Right lobe of liver (tissue), 4 donors: ENCODE measurements at regions not wholly inside any gene's neighbourhood (a gene's known extent, or its start where the extent isn't known, plus 50 kb on each side); places are given as distances from the start of the nearest gene placed in this dataset.

ENCODE experiments used
- POLR2A ChIP-seq: fragments of 450-650 bp; IDR thresholded peaks from one replicate; pipeline ENCODE4 v1.6.1; 2017; ENCODE audit warnings: antibody characterized with exemption, mild to moderate bottlenecking
- TF ChIP-seq, protein P1 (sequence below), 4 donors: fragments of 200-600 bp in 3 of 4; fragments of 450-650 bp in 1 of 4; IDR thresholded peaks; one replicate each; pipeline versions ENCODE4 v1.5.1 to v1.8.0; 2016 to 2022; ENCODE audit warnings: antibody characterized with exemption in 4 of 4, mild to moderate bottlenecking in 2 of 4
- donor health status: DM: no; HTN: no; CAD: no.
- donor health status: DM: no; HTN: no; CAD: no.
- donor health status: DM: no; HTN: yes; CAD: no.

DNA sequence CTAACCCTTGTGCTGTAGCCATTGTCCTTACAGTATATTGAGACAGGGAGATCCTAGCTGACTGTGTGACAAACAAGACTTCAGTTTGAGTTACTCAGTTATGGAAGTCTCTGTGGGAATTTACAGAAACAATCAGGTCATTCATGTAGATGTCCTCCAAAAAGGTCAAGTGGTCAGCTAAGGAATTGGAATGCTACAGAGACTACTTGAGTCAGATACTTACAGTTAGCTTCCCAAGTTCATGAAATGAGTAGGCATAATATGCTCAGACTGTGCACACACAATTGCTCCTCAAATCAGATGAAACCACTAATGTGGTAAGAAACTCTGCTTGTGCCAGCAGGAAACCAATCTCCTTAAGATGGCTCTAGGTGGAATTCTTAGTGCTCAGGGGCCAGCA, 985.7 kb downstream of the NSUN3 start:
- no peak for TF ChIP-seq POLR2A
- TF ChIP-seq, protein P1, sequence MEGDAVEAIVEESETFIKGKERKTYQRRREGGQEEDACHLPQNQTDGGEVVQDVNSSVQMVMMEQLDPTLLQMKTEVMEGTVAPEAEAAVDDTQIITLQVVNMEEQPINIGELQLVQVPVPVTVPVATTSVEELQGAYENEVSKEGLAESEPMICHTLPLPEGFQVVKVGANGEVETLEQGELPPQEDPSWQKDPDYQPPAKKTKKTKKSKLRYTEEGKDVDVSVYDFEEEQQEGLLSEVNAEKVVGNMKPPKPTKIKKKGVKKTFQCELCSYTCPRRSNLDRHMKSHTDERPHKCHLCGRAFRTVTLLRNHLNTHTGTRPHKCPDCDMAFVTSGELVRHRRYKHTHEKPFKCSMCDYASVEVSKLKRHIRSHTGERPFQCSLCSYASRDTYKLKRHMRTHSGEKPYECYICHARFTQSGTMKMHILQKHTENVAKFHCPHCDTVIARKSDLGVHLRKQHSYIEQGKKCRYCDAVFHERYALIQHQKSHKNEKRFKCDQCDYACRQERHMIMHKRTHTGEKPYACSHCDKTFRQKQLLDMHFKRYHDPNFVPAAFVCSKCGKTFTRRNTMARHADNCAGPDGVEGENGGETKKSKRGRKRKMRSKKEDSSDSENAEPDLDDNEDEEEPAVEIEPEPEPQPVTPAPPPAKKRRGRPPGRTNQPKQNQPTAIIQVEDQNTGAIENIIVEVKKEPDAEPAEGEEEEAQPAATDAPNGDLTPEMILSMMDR (IDR thresholded peaks at IDR 0.05), result no peak
